ENCODE measurements at regions not wholly inside any gene's neighbourhood (a gene's known extent, or its start where the extent isn't known, plus 50 kb on each side); places are given as distances from the start of the nearest gene placed in this dataset.

- TF ChIP-seq CTCF (conservative IDR thresholded peaks at IDR 0.05; ENCODE audit: low read depth in 2 of 2), result no peak
- no peak for TF ChIP-seq POLR2AphosphoS5 (IDR thresholded peaks at IDR 0.05; ENCODE audit: low read depth)
- no peak for TF ChIP-seq EZH2 (IDR thresholded peaks at IDR 0.05; ENCODE audit: low read depth, unreplicated experiment)
- TF ChIP-seq CREB1 (CRISPR knock-in tag; IDR thresholded peaks at IDR 0.05; ENCODE audit: low read depth), result no peak
- no peak for TF ChIP-seq JUNB (IDR thresholded peaks at IDR 0.05; ENCODE audit: unreplicated experiment)
- TF ChIP-seq REST (IDR thresholded peaks at IDR 0.05; ENCODE audit: unreplicated experiment), result no peak
- no peak for TF ChIP-seq ETS1 (IDR thresholded peaks at IDR 0.05)
- TF ChIP-seq EZH2phosphoT487 (IDR thresholded peaks at IDR 0.05; ENCODE audit: unreplicated experiment), result no peak
- no peak for TF ChIP-seq STAT1 (IDR thresholded peaks at IDR 0.05; ENCODE audit: unreplicated experiment)
Observed at GRCh38 chr7:13044309-13044708, 356.9 kb downstream of the ARL4A start.

All from GM23338 (cell line).